ENCODE measurements at regions not wholly inside any gene's neighbourhood (a gene's known extent, or its start where the extent isn't known, plus 50 kb on each side); places are given as distances from the start of the nearest gene placed in this dataset.
A peak's percentile ranks its signal among the peaks of the same experiment; 100 is the strongest.

DNA sequence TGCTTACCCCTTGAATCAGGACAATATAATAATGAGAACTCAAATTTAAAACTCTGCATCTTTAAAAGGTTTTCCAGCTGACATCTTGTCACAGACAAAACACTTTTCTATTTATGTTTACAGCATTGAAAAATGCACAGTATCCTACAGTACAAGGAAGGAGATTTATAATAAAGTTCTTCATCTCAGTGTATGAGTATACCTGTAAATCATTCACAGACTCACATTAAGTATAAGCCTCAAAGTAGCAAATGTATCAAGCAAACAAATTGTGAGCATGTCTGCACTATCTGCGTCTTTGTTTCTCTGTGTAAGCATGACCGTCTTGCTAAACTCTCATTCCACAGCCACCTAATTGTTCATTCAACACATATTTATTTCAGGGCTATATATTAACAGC lies 52.8 kb downstream of the PPP1R2C start:
- no peak for DNase-seq (ENCODE audit: low read depth)

DNA sequence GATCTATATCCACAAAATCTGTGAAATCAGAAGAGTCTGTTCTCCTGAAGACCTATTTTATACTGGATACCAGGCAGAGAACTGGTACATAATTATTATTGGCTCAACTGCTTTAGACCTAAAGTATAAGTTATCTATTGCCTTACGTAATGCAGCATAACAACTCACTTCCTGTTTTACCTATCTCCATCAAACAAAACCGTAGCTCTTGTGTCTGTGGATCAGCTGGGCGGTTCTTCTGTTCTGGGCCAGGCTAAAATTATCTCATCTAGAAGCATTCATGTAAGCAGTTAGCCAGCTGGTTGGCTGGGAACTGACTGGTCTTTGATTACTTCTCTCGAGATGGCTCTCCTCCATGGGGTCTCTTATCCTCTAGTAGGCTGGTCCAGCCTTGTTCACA lies 57.8 kb downstream of the PPP1R2C start:
- DNase-seq (ENCODE audit: low read depth) = no peak

DNA sequence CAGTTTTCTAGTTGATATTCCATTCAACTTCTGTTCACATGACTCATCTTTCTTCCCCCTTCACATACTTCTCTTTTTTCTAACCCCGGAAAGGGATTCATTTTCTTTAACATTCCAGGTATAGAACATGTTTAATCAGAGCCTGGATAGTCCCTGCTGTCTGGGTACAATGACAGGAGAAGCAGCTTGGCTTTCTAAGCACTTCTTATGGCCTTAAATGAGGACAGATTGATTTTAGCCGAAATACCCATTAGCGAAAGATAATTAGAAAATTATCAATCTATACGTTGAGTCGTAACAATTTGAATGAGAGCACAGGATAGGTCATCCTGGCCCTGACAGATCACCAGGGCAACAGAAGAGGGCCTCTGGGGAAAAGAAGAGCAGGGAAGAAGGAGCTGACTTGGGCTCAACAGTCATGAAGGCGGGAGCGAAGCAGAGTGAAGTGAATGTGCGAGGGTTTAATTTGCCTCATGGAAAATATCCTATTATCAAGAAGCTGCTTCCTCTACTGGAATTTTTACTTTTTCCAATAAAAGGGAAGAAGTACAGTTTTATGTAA lies 62.2 kb downstream of the PPP1R2C start:
- DNase-seq (ENCODE audit: low read depth) = no peak

DNA sequence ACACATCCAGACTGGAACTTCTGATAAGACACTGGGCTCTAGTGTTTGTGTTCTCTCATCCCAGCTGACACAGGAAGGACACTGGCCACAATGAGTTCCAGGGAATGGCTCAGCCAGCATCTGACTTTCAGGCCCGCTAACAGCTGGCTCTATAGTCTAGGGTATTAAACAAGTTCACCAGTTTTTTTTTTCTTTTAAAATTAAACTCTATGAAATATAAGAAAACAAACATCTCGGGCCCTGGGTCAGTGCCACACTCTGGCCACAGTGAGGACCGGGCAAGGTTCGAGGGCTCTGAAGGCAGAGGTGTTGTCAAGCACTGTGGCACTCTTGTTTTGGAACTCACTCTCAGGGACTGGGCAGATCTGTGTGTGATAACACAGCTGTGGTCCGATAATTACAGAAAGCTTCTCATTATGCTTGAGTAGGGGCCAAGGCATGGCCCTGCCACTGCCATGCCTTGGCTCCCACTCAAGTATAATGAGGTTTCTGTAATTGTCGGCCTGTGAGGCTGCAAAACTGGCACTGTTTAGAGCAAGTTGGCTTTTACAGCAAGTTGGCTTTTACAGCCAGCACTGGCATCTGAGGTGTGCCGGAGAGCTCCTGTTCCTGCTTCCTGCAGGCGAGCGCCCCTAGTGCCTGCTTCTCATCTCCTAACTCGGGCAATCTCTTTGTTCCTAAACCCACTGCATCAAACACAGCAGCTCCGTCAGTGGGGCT lies 62.8 kb downstream of the PPP1R2C start:
- DNase-seq (ENCODE audit: low read depth) = peak; percentile 23

DNA sequence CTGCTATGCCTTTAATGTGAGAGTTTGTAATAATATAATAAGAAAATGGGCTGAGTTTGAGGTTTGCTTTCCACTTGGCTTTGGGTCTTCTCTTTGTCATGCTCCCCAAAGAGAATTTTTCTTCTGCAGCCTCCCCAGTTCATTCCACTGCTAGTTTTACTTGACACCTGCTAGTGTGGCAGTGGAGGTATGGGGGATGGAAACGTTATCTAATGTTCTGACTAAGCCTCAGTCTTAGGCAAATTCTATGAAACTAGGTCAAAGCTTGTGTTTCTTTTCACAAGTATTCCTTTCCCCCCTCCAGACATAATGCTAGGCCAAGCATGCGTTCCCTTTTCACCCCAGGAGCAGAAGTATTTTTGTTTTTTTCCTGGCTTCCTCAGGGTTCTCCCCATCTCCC lies 67.5 kb downstream of the PPP1R2C start:
- no peak for DNase-seq (ENCODE audit: low read depth)

DNA sequence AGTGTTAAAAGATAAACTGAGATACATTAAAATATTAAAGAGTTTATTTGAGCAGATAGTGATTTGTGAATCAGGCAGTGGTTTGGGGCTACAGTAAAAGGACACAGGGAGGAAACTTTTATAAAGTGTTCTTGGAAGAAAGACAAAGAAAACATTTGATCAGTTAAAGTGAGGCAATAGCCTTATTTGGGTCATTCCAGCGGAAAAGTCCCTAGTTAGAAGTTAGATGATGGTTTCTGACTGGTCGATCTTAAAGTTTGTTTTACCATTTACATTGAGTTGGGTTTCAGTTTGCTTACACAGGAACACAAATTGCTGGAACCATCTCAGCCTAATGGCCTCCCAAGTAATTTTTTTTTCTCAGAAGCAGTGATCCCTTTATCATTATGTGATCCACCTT lies 69.7 kb downstream of the PPP1R2C start:
- no peak for DNase-seq (ENCODE audit: low read depth)

DNA sequence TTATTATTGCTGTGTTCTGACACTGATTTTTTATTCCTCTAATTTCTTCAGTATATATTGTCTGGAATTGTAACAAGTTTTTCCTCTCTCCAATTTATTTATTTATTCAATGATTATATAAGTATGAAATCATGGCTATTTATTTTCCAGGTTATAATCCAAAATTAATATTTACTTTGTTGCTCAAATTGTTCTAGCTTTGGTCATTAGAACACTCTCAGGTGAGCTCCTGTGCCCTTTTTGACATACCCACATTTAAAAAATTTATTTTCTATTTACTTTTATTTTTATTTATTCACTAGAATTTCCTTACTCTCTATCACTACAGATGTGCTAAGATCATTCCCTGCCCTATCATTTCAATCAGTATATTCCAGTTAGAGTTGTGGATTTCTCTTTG lies 70.2 kb downstream of the PPP1R2C start:
- no peak for DNase-seq (ENCODE audit: low read depth)

DNA sequence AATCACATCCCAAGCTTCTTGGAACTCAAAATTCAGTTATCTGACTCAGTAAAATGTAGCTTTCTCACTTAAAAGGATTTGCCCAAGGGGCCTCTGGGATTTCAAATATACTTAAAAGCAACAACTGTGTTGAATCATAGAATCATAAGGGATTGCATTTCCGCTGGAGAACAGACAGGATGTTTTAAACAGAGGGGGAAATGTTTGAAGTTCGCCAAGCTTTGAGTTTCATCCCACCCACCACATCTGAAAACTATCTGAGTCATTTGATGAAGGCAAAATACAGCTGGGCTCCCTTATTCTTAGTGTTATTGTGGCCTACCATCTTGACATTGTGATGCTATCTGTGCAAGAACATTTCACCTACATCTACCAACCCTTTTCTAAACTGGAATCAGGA lies 73.5 kb downstream of the PPP1R2C start:
- no peak for DNase-seq (ENCODE audit: low read depth)

DNA sequence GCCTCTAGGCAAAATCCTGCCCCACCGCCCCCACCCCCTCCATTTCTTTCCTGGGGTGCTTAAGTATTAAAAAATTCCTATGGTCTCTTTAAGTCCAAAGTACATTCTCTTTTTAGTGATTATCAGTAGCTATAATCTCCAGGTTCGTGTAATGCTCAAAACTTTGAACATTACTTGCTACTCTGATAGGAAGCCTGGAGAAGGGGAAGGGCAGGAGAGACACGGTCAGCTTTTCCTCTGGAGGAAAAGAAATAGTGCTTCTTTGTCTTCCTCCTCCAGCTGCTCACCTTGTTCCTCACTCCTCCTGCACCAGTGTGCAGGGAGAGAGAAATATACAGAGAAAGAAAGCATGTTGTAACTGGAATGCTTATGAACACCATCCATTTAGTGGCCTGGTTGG lies 80.4 kb downstream of the PPP1R2C start:
- no peak for DNase-seq (ENCODE audit: low read depth)

DNA sequence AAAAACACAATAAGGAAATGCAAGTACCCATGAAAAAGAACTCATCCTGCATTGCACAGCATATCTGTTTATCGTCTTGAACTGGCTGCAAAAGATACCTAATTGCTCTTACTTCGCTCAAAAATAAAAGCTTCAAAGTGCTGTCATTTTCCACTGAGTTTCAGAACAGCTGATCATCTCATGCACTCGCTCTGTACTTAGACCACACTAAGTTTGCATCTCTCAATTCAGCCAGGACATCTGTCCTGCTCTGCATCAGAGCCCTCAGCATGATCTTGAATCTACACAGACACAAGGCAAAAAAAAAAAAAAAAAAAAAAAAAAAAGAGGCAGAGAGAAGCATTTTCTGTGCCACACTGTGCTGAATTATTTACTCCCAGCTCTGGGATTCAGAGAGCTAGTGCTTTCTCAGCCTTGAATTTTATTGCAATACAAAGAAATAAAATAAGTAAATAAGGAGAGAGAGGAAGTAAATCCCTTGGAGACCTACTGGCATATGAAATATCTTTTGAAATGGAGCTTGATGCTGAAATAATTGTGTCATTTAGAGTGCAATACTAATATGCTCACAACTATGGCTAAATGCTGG lies 81.3 kb downstream of the PPP1R2C start:
- no peak for DNase-seq (ENCODE audit: low read depth)

DNA sequence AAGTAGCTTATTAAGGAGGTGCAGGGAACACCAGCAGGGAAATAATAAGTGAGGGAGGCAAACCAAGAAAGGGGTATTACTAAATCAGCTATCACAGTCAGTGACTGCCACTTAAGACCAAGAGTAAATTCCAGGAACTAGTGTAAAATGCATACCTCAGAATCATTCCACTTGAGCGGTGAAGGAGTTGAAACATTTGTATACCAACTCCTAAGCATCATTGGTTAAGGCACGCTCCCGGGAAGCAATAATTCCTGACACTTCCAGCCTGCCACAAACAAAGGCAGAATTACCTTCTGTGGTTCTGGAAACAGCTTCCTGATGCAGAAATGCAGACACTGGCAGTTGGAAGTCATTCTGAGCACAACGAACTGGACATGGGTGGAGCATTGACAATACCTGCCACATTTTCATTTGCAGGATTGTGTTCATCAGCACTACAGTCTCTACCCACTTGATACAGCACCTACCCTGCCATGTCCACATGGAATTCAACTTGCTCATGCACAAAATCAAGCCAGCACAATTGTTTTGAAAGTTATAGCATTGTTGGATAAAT lies 82.1 kb downstream of the PPP1R2C start:
- no peak for DNase-seq (ENCODE audit: low read depth)

DNA sequence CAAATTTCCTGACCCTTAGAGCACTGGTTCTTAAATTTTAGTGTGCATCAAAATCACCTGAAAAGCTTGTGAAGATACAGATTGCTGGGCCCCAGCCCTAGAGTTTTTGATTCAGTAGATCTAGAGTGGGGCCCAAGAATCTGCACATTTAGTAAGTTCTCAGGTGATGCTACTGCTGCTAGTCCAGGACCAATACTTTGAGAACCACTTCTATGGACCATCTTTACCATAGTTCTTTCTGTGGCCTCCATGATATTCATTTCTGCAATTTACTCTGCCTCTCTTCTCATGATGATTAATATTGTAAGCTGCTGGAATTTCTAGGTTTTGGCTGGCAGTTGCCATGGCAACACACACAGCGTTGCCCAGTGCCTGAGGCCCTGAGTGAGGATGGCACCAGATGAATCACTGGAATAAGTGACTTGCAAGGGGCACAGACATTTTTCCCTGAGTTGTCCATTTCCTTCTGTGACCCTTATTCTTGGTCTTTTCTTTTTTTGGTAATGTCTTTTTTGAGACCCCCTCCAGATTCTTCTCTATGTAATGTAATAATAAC lies 83.6 kb downstream of the PPP1R2C start:
- DNase-seq (ENCODE audit: low read depth) = no peak

DNA sequence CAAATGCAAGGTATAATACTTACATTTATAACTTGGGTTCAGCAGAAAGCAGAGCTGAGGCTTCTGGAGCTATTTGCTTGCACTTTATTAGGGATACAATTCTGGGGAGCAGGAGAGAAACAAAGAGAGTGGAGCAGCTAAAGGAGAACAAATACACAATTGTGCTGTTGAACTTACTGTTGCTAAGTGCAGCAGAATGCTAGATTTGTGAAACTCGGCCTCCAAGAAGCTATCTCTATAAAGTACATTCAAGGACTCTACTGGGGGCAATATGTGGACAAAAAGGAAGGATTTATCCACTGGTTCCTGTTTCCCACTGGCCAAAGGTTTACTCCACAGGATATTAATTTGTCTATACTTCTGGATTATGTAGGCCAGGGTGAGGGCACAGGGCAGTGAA lies 86.8 kb downstream of the PPP1R2C start:
- no peak for DNase-seq (ENCODE audit: low read depth)

DNA sequence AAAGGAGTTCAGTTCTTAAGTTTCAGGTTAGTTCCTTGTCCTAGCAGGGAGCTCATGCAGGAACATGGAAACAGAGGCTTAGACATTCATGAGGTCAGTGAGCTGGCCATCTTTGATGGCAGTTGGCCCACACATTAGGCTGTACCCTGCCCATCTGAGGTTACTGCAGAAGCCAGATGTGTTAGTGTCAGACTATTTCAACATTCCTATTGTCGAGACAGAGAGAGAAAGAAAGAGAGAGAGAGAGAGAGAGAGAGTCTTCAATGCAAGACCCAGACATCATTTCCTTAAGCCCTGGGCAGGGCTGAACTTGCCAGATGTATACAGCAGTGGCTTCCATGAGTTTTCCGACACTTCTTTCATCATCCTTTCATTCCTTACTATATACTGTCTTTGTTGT lies 91.3 kb downstream of the PPP1R2C start:
- no peak for DNase-seq (ENCODE audit: low read depth)

DNA sequence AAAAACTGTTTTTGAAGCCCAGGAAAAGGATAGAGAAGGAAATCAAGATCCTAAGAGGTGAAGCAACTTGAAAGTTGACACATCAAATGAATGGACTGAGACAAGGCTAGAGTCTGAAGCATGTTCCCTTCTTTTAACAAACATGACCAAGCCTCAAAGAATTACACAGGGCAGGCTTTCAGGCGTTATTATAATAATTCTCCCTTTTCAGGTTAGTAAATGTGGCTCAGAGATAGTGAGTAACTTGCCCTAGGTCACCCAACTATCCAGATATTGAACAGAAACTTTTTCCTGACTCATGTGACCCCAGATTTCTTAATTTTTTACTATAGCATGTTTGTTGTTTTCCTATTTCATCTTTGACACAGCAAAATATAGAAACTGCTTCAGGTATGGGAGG lies 91.7 kb downstream of the PPP1R2C start:
- no peak for DNase-seq (ENCODE audit: low read depth)

DNA sequence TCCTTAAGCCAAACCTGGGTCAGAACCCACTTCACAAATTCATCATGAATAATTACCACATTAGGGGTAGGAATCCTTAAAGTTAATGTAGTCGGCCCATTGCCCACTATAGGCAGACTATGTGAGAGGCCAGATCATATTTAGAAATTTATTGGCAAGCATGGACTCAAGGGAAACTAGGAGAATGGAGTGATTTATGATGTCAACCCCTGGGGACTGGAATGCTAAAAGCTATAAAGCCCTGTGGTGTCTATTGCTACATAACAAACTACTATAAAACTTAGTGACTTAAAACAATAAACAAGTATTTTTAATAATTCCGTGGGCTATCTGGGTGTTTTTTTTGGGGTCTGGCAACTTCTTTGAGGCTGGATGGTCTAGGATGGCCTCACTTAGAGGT lies 93.9 kb downstream of the PPP1R2C start:
- DNase-seq (ENCODE audit: low read depth) = no peak

DNA sequence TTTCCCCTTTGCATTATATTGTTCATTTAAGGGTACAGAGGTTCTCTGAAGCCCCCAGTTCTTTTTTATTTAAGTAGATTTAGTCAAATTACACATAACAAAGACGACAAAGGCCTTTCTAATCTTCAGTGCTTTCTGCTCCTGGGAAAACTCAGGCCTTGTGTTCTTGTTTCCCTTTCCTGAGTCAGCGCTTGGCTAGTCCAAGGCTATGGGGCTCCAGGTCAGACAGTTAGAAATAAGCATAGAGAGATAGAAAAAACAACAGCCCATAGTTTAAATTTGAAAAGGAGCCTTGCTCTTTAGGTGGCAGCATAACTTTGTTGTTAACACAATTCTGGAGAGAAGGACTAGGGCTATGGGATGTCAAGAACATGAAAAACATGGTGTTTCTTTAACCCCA lies 97.3 kb downstream of the PPP1R2C start:
- no peak for DNase-seq (ENCODE audit: low read depth)

DNA sequence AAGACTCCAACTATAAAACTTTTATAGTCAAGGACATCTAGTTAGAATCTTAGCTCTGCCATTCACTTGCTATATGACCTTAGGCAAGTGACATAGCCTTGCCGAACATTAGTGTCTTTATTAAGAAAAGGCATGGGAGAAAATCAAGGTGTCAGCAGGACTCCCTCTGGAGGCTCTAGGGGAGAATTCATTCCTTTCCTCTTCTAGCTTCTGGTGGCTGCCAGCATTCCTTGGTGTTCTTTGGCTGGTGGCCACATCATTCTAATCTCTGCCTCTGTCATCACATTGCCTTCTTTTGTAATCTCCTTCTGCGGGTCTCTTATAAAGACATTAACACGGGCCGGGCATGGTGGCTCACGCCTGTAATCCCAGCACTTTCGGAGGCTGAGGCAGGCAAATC lies 99.8 kb downstream of the PPP1R2C start:
- DNase-seq (ENCODE audit: low read depth) = no peak

DNA sequence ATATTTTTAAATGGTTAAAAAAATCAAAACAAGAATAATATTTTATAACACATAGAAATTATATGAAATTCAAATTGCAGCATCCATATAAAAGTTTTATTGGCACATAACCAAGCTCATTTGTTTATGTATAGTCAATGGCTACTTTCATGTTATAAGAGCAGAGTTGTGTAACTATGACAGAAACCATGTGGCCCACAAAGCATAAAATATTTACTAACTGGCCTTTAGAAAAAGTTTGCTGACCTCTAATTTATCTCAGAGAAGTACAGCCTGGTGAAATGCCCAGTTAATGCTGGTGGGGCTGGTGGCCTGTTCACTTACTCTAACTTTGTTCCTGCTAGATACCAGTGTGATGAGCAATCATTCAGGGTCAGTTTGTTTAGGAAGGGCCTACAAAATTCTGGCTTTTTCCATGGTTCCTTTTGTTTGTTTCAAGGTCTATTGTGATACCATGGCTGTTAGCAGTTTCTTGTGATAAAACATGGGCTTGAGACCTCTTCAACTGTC lies 104.6 kb downstream of the PPP1R2C start:
- no peak for DNase-seq (ENCODE audit: low read depth)

DNA sequence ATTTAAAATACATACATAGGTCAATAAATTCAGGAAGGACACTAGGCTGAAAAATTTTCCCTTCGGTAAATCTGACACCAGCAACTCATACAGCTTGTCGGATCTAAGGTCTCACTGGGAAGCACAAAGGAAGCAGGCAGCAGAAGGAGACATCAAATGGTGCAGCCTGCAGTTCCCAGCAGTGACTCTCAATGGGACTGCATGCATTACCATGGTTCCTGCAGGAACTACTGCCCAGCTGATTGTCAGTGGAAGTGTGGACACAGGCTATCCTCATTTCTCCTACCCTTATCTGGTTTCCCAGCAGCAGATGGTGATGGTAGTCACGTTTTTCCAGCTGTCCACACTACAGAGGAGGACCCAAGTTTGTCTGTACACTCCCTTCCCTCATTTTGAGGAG lies 113.3 kb downstream of the PPP1R2C start:
- no peak for DNase-seq (ENCODE audit: low read depth)

DNA sequence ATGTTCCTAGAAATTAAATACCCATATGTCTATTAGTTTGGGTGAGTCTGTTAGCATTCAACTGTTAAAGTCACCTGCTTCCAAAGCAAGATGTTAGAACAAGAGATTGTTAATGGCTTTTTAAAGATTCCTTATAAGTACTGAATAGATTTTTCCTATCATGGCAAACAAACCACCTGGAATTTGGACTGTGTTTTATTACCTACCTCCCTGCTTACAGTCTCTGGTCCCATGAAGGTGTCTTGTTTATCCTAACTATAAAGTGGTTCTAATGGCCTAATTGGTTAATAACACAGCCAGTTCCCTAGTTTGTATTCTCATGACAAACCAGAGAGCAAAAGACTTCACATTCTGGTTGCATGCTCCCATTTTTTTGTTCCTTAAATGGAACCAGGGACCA lies 149.5 kb downstream of the PPP1R2C start:
- DNase-seq (ENCODE audit: low read depth) = no peak

DNA sequence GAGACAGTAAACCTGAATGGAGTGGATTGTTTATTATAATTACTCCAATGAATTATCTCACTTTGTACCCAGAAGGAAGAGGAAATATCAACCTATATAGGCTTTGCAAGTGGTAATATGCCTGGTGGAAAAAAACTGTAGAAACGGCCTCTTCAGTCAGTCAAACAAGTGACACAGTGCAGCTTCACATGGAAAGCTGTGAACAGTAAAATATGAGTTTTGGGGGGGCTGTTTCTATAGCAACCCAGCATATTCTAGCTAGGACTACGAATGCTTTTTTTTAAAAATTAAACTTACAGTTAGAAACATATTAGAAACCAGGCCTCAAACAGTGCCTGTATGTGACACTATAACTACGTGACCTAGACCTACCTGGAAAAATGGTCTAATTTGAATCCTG lies 150.1 kb downstream of the PPP1R2C start:
- no peak for DNase-seq (ENCODE audit: low read depth)

DNA sequence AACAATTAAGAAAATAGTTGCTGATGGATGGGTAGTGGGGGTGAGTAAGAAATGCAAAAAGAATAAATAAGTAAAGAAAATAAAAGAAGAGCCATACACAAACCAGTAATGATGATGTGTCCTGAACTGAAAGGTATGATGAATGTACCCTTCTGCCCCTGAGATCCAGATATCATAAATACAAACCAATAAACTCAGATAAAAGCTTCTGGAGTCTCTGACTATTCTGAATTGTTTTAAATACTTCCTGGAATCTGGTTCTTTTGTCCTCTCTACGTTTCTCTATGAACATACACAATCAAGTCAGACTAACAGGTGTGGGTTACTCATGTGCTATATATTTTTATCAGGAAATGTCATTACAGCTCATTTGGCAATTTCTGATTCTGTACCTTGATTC lies 153.4 kb downstream of the PPP1R2C start:
- DNase-seq (ENCODE audit: low read depth) = no peak
